Gastroesophageal sphincter (tissue), 3 donors: ENCODE measurements at regions not wholly inside any gene's neighbourhood (a gene's known extent, or its start where the extent isn't known, plus 50 kb on each side); places are given as distances from the start of the nearest gene placed in this dataset.

Experiments used
- CTCF ChIP-seq, 4 experiments: fragments of 200-600 bp in 2 of 4; fragments of 450-650 bp in 2 of 4; sonication (generic) in 1 of 4; IDR thresholded peaks; one replicate each; pipeline ENCODE4 v1.5.1; 2017 to 2019; ENCODE audit warnings: antibody characterized with exemption in 4 of 4, mild to moderate bottlenecking in 2 of 4, moderate library complexity in 2 of 4
- POLR2A ChIP-seq, 2 donors: fragments of 450-650 bp; IDR thresholded peaks; one replicate each; pipeline ENCODE4 v1.6.1; 2017; ENCODE audit warnings: antibody characterized with exemption in 2 of 2, mild to moderate bottlenecking in 2 of 2, moderate library complexity in 1 of 2

DNA sequence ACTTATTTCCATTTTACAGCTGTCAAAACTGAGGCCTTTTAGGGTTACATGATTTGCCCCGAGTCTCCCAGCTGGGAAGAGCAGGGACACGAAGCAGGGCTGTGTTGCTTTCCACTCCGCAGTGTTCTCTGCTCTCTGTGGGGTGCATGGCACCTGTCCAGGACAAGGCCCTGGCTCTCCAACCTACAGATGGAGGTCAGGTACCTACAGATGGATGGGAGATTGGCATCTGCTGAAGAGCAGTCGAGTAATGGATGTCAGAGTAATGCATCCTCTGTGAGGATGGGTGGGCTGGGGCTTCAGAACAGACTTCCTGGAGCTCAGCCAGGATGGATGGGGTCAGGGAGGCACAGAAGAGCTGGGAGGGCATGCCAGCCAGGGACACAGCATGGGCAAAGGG lies 85.0 kb downstream of the EMX2 start:
- no peak for TF ChIP-seq CTCF (IDR thresholded peaks at IDR 0.05)
- TF ChIP-seq POLR2A (IDR thresholded peaks at IDR 0.05), result no peak
